Right lobe of liver (tissue), 6 donors: ENCODE measurements at regions not wholly inside any gene's neighbourhood (a gene's known extent, or its start where the extent isn't known, plus 50 kb on each side); places are given as distances from the start of the nearest gene placed in this dataset.

Experiments
- ATAC-seq, 4 donors: fragments of 200-7000 bp; cut with Tn5 transposase; one replicate each; pipeline ENCODE4 v1.9.1; 2020; ENCODE audit warnings: mild to moderate bottlenecking in 4 of 4, moderate library complexity in 4 of 4
- DNase-seq, 3 donors: peaks; one replicate each; pipeline ENCODE4 v3.0.0-alpha.2; 2020
- H3K27ac ChIP-seq, 3 donors: fragments of 200-600 bp; one replicate each; pipeline ENCODE4 v1.8.0; 2022
- H3K27me3 ChIP-seq, 2 donors: fragments of 200-600 bp; one replicate each; pipeline ENCODE4 v1.8.0; 2022
- H3K36me3 ChIP-seq, 4 donors: fragments of 200-600 bp; sonication (generic) in 1 of 4; one replicate each; pipeline versions ENCODE4 v1.5.1 to v1.8.0; 2017 to 2022; ENCODE audit warnings: control low read depth in 1 of 4
- H3K4me1 ChIP-seq, 4 donors: fragments of 200-600 bp; sonication (generic) in 1 of 4; one replicate each; pipeline versions ENCODE4 v1.5.1 to v1.8.0; 2017 to 2022; ENCODE audit warnings: control low read depth in 1 of 4
- H3K4me3 ChIP-seq, 3 donors: fragments of 200-600 bp; one replicate each; pipeline ENCODE4 v1.8.0; 2022
- H3K9me3 ChIP-seq, 4 donors: fragments of 200-600 bp; sonication (generic) in 1 of 4; one replicate each; pipeline versions ENCODE4 v1.5.1 to v1.8.0; 2017 to 2022; ENCODE audit warnings: control low read depth in 1 of 4
- CTCF ChIP-seq, 4 donors: fragments of 200-600 bp in 3 of 4; fragments of 450-650 bp in 1 of 4; IDR thresholded peaks; one replicate each; pipeline versions ENCODE4 v1.5.1 to v1.8.0; 2016 to 2022; ENCODE audit warnings: antibody characterized with exemption in 4 of 4, mild to moderate bottlenecking in 2 of 4
- POLR2A ChIP-seq: fragments of 450-650 bp; IDR thresholded peaks from one replicate; pipeline ENCODE4 v1.6.1; 2017; ENCODE audit warnings: antibody characterized with exemption, mild to moderate bottlenecking
- WGBS: methylation state at CpG from one replicate; pipeline ENCODE4 v1.1.6; 2018; ENCODE audit warnings: low coverage, low lambda C conversion rate; ENCODE audit not compliant: insufficient coverage; ENCODE audit errors: missing lambda C conversion rate; 5-methylcytosine and 5-hydroxymethylcytosine counted together
- intact Hi-C, 2 donors: fragments of 100-400 bp; cut with DNase I; formaldehyde crosslinking; loops; one replicate each; pipeline versions ENCODE4 v1.11.2 to v1.14.1; 2022
- donor health status: DM: no; HTN: yes; CAD: no.
- donor health status: DM: no; HTN: no; CAD: no.
- donor health status: DM: no; HTN: no; CAD: no.
- donor health status: DM: no; HTN: yes; CAD: no.
- donor health status: DM: no; HTN: yes; CAD: no.

GRCh38 chr22:27306771-27307170 is 494.8 kb downstream of the MN1 start:
- ATAC-seq (no peak), DNase-seq (no peak)
- intact Hi-C loops, result no loop called here
- TF ChIP-seq POLR2A (no peak), CTCF (IDR thresholded peaks at IDR 0.05) (no peak)
- Histone ChIP-seq H3K27ac (no peak overlapping the region), H3K4me3 (no peak overlapping the region), H3K27me3 (no peaks in the 10 kb centered on the region), H3K4me1 (no peaks in the 10 kb centered on the region), H3K9me3 (no peaks in the 10 kb centered on the region), H3K36me3 (no peaks in the 10 kb centered on the region)
- WGBS, result 86% methylated on average over 1 of the region's 1 CpG

- Histone ChIP-seq H3K27ac (no peak overlapping the region), H3K27me3 (no peaks in the 10 kb centered on the region), H3K36me3 (no peaks in the 10 kb centered on the region), H3K4me1 (no peaks in the 10 kb centered on the region), H3K9me3 (no peaks in the 10 kb centered on the region), H3K4me3 (no peak overlapping the region)
- DNase-seq, result no peak
- WGBS, result 29% methylated on average over 4 of the region's 4 CpGs
- no peak for ATAC-seq
- intact Hi-C loops, result no loop called here
- TF ChIP-seq POLR2A (no peak), CTCF (IDR thresholded peaks at IDR 0.05) (no peak)
These were observed 493.9 kb downstream of the MN1 start for GRCh38 chr22:27307545-27308247.

- H3K27ac ChIP-seq, result no peak overlapping the region
- no peaks in the 10 kb centered on the region for H3K27me3 ChIP-seq
- DNase-seq (no peak), ATAC-seq (no peak)
- no peaks in the 10 kb centered on the region for H3K9me3 ChIP-seq
- H3K36me3 ChIP-seq, result no peaks in the 10 kb centered on the region
- intact Hi-C loops, result no loop called here
- no peak overlapping the region for H3K4me3 ChIP-seq
- no peaks in the 10 kb centered on the region for H3K4me1 ChIP-seq
- TF ChIP-seq POLR2A (no peak), CTCF (IDR thresholded peaks at IDR 0.05) (no peak)
These were observed 493.0 kb downstream of the MN1 start for GRCh38 chr22:27308513-27308912.

- H3K36me3 ChIP-seq, result no peaks in the 10 kb centered on the region
- intact Hi-C loops, result no loop called here
- H3K27me3 ChIP-seq, result no peaks in the 10 kb centered on the region
- H3K4me3 ChIP-seq, result no peak overlapping the region
- no peak for ATAC-seq
- no peaks in the 10 kb centered on the region for H3K4me1 ChIP-seq
- no peak for TF ChIP-seq POLR2A
- TF ChIP-seq CTCF (IDR thresholded peaks at IDR 0.05), result no peak
- DNase-seq, result no peak
- H3K9me3 ChIP-seq, result no peaks in the 10 kb centered on the region
- H3K27ac ChIP-seq, result no peak overlapping the region
- 29% methylated on average over 1 of the region's 2 CpGs for WGBS
These were observed 491.9 kb downstream of the MN1 start for GRCh38 chr22:27309697-27310096.
